ENCODE measurements at regions not wholly inside any gene's neighbourhood (a gene's known extent, or its start where the extent isn't known, plus 50 kb on each side); places are given as distances from the start of the nearest gene placed in this dataset.

DNA sequence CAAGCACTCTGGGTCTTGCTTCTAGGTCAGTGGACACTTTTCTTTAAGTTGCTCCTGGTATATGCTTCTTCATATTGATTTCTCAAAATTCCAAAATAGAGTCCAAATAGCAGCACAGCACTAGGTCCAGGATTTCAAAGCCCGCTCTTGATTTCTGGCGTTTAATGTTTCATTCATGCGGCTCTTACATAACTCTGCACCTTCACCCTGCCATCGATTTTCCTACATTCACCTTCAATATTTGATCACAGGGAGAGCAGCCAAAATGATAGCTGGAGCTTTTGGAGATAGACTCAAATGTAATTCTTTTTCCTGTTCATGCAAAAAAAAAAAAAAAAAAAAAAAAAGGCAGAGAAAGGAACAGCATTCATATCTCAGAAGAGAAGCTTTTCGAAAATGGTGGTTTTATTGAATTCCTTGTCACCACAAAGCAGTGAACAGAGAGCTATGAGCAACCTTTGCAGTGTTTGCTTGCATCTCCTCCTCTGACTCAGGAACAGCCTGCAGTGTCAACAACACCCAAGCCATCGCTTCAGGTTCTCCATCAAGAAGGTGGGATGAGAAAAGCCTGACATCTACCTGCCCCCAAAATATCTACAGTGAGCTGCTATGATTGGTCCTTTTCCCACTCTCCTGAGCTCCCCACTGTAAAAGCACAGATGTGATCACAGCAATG is 97.8 kb downstream of the MED10 start (continued):
- TF ChIP-seq CTBP2 (IDR thresholded peaks at IDR 0.05; ENCODE audit: borderline replicate concordance, insufficient read depth, insufficient read length, low read length): no peak

Measured in H1 (cell line).